Tongue (tissue), 2 donors: ENCODE measurements at regions not wholly inside any gene's neighbourhood (a gene's known extent, or its start where the extent isn't known, plus 50 kb on each side); places are given as distances from the start of the nearest gene placed in this dataset. TPM values are rescaled to one million over a fixed set of nuclear protein-coding genes. Genes with fewer than 3 reads are reported as not detected.

Source experiments
- DNase-seq: peaks from one replicate; pipeline ENCODE4 v3.0.0-alpha.2; 2015
- small RNA-seq: library from RNA; depleted of rRNA; stranded (forward); fragments of <200 nt; gene quantifications from one replicate; pipeline ENCODE3, GENCODE V24; 2014; ENCODE audit warnings: low replicate concordance

DNA sequence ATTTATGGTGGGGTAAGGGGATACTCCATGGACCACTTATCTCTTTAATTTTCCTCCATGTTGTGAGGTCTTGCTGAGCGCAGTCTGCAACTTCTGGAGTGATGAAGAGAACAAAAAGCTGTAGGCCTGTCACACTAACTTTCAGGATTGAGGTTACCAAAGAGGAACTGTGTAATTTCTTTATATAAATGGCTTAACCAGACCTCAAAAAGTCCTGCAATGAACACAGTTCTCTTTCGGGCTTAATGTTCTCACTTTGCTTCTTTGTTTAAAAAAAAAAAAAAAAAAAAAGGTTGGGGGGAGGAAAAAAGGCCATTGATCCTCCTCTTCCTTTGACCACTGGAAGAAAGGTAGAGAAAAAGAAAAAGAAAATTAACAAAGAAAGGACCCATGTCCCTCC is 86.8 kb upstream of the SOX9 start:
- DNase-seq = no peak

DNA sequence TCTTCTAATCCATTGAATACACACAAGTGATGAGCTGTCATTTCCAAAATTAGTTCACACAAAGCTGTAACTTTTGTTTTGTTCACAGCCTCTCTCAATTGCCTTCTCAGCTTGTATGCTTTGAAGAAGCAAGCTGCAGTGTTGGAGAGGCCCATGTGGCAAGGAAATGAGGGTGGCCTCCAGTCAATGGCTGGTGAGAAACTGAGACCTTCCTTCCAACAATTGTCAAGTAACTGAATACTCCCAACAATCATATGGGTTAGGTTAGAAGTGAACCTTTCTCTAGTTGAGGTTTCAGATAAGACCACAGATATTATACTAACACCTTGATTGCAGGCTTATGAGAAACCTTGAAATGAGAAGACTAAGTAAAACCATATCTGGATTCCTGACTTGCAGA is 82.4 kb upstream of the SOX9 start:
- DNase-seq = no peak

DNA sequence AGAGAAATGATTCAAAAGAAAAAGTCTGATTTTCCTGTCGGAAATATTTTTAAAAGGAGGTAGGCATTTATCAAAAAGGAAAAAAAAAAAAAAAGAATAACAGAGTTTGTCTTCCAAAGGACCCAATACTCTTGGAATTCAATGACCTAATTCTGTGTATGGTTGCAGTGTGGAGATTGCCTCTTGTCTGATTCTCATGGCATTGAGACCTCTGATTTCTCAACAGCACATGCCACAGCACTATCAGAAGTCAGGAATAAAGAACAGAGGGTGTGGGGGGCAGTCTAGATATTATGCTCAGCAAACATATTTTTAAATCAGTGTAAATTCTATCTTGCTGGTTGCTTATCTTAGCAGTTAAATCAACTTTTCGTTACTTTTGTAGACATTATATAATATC is 81.3 kb upstream of the SOX9 start:
- no peak for DNase-seq

DNA sequence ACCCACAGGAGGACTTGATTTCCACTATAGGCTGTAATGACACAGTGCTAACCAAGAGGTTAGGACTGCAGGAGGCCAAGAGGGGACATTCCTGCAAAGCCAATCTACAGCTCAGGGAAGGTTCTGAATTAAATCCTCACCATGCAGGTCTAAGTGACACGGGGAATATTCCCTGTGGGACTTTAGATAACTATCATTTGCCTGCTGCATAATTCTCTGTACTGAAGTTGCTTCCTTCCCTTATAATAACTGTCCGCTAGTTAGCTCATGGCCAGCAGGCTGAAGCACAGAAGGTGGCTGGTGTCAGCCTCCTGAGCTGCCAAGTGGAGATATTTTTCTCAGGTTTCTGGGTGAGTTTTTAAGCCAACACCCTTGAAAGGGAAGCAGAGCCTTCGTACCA is 74.6 kb upstream of the SOX9 start:
- DNase-seq = no peak

DNA sequence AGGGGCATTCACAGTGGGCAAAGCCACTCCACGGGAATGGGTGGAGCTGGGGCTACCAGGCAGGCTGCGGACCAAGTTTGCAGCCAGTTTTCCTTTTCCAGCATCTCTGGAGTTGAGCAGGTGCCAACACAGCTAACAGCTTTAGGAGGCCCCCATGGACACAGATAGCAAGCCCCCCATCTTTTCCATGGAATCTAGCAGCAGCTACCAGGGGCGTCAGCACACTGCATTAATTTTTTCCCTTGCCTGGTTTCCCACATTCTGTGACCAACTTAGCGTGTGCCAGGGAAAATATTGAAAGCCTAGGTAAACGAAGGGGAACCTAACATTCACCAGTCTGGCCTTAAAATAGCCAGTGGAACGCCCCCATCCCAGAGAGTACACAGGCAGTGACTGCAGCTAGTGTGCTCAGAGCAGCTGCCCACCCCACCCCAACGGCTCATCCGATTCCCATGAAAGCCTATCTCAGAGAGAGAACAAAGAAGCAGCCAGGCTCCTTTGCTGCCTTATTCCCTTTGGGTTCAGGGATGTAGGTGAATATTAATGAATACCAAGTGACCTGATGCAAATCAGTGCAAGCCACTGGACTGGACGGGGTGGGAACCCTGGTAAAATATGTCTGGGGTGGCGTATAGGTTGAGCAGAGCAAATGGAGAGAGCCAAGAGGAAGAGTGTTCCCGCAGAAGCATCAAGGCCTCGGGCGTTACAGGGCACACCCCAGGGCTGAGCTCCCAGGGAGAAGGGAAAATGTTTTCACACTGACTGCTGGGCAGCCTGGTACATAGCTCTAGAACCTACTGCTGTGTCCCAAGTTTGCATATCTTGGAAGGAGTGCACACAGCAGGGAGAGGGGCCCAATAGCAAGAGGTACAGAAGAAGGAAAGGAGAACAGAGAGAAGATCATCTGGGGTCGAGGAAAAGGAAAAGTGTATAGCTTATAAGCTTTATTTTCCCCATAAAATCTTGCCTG is 73.9 kb upstream of the SOX9 start:
- DNase-seq = peak; percentile 44

GRCh38 chr17:72049914-72050313 is 70.9 kb upstream of the SOX9 start:
- DNase-seq = no peak

GRCh38 chr17:72053036-72053435 is 67.8 kb upstream of the SOX9 start:
- peak; percentile 12 for DNase-seq

DNA sequence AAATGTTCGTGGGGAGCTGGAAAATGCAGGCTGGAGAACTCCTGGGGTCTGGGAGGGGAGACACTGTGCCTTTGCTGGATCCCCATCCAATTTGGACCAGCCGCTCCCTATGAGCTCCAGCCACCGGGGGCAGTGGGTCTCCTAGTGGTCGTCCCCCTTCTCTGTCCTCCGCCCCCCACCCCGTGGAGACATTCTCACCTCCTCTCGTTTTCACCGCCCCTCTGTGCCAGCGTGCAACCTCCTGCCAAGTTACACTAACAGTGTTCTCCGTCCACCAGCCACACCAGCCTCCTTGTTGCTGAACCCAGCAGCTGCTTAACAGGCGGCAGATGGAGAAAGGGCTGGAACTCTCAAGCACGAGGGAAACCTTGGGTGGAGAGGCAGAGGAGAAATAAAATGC is 67.4 kb upstream of the SOX9 start:
- peak; percentile 62 for DNase-seq

DNA sequence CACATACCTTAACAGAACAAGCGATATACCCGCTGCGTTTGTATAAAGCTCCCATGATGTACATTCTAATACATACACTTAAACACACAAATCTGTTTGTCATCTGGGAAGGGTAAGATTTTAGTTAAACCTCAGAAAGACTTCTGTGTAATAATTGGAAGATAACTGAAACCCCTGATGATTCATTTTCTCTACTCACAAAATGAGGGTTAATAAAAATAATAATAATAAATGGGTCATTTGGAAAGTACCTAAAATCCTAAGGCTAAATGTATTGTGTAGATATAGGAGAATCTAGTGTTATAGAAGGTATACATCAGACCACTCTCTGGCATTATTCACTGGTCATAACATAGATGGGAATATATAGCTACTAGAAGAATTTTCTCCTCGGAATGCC is 64.7 kb upstream of the SOX9 start:
- no peak for DNase-seq

- no peak for DNase-seq
These were observed 64.0 kb upstream of the SOX9 start for GRCh38 chr17:72056727-72057290.

- no peak for DNase-seq
These were observed 60.7 kb upstream of the SOX9 start for GRCh38 chr17:72060084-72060483.

DNA sequence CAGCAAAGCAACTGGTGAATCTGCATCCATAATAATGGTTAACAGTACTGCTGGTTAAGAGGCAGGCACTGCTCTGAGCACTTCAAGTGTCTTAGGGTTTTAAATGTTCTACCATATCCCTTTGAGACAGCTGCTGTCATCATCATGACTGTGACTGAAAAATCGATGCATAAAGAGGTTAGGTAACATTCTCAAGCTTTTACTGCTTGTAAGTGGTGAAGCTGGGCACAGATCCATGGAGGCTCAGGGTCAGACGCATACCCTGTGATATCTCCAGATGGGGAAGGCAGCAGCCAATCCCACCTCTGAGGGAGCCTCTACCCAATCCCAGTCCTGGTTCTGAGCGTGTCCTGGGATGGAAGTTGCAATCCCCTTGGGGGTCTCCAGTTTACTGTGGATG is 57.6 kb upstream of the SOX9 start:
- peak; percentile 5 for DNase-seq

- peak; percentile 37 for DNase-seq
These were observed 56.9 kb upstream of the SOX9 start for GRCh38 chr17:72063756-72064450.

DNA sequence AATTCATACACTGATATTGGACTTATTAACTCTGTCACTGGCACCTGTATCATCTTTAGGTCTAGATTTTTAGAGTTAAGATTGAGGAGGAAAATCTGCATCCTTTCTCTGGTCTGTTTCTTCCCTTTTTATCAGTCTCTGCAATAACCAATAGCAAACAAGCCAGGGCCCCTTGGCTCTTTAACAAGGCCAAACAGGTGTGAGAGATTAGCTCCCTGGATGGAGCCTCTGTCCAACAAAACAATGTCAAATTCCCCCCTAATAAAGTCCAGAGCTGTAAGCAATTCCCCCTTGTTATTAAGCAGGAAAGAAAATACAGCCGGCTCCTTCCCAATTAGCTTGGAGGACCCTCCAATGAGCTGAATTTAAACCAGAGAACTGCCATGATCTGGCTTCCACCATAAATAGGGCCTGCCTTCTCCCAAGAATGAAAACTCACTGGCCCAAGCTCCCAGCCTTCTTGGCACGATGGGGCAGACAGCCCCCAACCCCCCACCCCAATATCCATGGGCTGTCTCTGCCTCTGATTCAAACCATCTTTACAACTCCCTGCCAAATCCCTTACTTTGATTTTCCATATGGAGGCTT is 56.1 kb upstream of the SOX9 start:
- peak; percentile 71 for DNase-seq

DNA sequence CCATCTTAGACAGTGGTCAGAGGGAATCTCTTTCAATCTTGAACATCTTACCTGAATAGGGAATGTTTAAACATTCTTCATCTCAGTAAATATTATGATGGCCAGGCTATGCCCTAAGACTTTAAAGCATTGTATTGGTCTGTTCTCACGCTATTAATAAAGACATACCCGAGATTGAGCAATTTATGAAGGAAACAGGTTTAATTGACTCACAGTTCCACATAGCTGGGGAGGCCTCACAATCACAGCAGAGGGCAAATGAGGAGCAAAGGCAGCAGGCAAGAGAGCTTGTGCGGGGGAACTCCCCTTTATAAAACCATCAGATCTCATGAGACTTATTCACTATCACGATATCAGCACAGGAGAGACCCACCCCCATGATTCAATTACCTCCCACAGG is 55.3 kb upstream of the SOX9 start:
- no peak for DNase-seq

- no peak for DNase-seq
These were observed 52.2 kb upstream of the SOX9 start for GRCh38 chr17:72068643-72069042.

- DNase-seq = no peak
These were observed 51.1 kb upstream of the SOX9 start for GRCh38 chr17:72069586-72070202.

Small RNA genes in the stretch of these regions (small RNA-seq; reads per million reads assigned to genes)
- gene RNU7-155P = not detected
